Psoas muscle (tissue), 7 donors: ENCODE measurements at regions not wholly inside any gene's neighbourhood (a gene's known extent, or its start where the extent isn't known, plus 50 kb on each side); places are given as distances from the start of the nearest gene placed in this dataset.

Experiments
- ATAC-seq, 4 donors: fragments of 200-7000 bp; cut with Tn5 transposase; one replicate each; pipeline ENCODE4 v1.9.1; 2020; ENCODE audit warnings: moderate library complexity in 3 of 4, mild to moderate bottlenecking in 2 of 4
- DNase-seq, 2 donors: peaks; one replicate each; pipeline ENCODE4 v3.0.0-alpha.2; 2020
- H3K27ac ChIP-seq: fragments of 200-600 bp; one replicate; pipeline ENCODE4 v1.8.0; 2022
- H3K27me3 ChIP-seq, 3 donors: fragments of 200-600 bp in 1 of 3; one replicate each; pipeline versions ENCODE4 v1.6.1 to v1.8.0; 2013 to 2022; ENCODE audit warnings: low read length in 2 of 3, mild to moderate bottlenecking in 2 of 3, moderate library complexity in 1 of 3; ENCODE audit not compliant: insufficient read depth in 3 of 3
- H3K36me3 ChIP-seq, 2 donors: fragments of 200-600 bp in 1 of 2; one replicate each; pipeline versions ENCODE4 v1.6.1 to v1.8.0; 2013 to 2022; ENCODE audit warnings: low read depth in 1 of 2, mild to moderate bottlenecking in 1 of 2, moderate library complexity in 1 of 2; ENCODE audit not compliant: insufficient read depth in 1 of 2
- H3K4me1 ChIP-seq: fragments of 200-600 bp; one replicate; pipeline ENCODE4 v1.8.0; 2022
- H3K4me3 ChIP-seq: fragments of 200-600 bp; one replicate; pipeline ENCODE4 v1.8.0; 2022; ENCODE audit warnings: mild to moderate bottlenecking
- H3K9me3 ChIP-seq: fragments of 200-600 bp; one replicate; pipeline ENCODE4 v1.8.0; 2022
- WGBS, 3 donors: extraction: QIAGEN DNeasy Blood & Tissue Kit; methylation state at CpG; one replicate each; pipeline versions ENCODE4 v1.1.6 to v1.1.7; 2013; 5-methylcytosine and 5-hydroxymethylcytosine counted together
- intact Hi-C, 2 donors: fragments of 100-400 bp; cut with DNase I; formaldehyde crosslinking; loops; one replicate each; pipeline versions ENCODE4 v1.11.0 to v1.14.2; 2022
- TF ChIP-seq, protein P1 (sequence below): fragments of 200-600 bp; IDR thresholded peaks from one replicate; pipeline ENCODE4 v1.8.0; 2022; ENCODE audit warnings: antibody characterized with exemption
- donor health status: healthy with polysubstance abuse.
- donor health status: DM: no; HTN: no; CAD: no; lungs with moderate emphysema.
- donor health status: Bipolar disorder and iron deficiency.
- donor health status: healthy.
- donor health status: DM: yes; HTN: yes; CAD: no.
- donor health status: DM: no; HTN: no; CAD: no.
- donor health status: DM: yes; HTN: yes; CAD: no.

DNA sequence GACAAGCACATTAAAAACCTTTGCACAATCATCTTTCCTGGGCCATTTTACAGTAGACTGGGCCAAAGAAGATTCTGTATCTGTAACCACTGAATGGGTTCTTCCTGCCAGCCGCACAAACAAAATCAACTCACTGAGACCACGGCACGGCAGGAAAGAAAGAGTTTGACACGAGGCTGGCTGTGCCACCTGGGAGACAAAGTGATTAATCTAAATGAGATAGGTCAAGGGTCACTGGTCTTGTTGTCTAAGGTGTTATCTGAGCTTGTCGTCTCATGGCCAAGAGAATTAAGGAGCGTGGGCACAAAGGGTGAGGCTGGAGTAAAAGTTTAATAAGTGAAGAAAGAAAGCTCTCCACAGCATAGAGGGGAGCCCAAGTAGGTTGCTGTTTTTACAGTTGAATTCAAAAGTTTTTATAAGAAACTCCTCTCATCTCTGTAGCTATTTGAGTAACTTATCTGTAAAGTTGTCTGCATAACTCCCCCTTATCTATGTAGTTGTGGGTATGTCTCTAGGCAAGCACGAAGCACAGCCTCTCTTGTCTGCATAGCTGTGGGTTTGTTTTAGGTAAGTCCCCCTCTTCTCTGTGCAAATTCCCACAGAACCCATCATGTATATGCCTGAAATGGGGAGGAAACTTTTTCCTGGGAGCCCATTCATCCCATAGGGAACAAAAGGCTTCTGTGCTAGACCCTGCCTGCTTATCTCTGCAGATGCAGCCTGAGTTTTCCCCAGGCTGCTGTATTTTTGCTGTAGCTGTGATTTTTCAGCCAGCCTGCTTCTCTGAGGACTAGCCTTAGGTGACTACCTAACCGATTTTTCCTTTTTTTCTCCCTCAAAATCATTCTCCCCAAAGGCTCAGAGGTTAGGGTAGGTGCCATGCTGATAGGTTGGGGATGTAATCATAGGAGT is 1314.6 kb upstream of the TMEM132C start:
- intact Hi-C loops: no loop called here
- Histone ChIP-seq H3K9me3 (no peaks in the 10 kb centered on the region), H3K4me1 (no peaks in the 10 kb centered on the region), H3K27ac (no peak overlapping the region), H3K27me3 (no peaks in the 10 kb centered on the region), H3K4me3 (no peak overlapping the region), H3K36me3 (no peaks in the 10 kb centered on the region)
- WGBS, 3 donors: 56 to 62% (median 58%) methylated on average over 8 of the region's 8 CpGs
- TF ChIP-seq, protein P1, sequence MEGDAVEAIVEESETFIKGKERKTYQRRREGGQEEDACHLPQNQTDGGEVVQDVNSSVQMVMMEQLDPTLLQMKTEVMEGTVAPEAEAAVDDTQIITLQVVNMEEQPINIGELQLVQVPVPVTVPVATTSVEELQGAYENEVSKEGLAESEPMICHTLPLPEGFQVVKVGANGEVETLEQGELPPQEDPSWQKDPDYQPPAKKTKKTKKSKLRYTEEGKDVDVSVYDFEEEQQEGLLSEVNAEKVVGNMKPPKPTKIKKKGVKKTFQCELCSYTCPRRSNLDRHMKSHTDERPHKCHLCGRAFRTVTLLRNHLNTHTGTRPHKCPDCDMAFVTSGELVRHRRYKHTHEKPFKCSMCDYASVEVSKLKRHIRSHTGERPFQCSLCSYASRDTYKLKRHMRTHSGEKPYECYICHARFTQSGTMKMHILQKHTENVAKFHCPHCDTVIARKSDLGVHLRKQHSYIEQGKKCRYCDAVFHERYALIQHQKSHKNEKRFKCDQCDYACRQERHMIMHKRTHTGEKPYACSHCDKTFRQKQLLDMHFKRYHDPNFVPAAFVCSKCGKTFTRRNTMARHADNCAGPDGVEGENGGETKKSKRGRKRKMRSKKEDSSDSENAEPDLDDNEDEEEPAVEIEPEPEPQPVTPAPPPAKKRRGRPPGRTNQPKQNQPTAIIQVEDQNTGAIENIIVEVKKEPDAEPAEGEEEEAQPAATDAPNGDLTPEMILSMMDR: no peak
- no peak for ATAC-seq
- no peak for DNase-seq

DNA sequence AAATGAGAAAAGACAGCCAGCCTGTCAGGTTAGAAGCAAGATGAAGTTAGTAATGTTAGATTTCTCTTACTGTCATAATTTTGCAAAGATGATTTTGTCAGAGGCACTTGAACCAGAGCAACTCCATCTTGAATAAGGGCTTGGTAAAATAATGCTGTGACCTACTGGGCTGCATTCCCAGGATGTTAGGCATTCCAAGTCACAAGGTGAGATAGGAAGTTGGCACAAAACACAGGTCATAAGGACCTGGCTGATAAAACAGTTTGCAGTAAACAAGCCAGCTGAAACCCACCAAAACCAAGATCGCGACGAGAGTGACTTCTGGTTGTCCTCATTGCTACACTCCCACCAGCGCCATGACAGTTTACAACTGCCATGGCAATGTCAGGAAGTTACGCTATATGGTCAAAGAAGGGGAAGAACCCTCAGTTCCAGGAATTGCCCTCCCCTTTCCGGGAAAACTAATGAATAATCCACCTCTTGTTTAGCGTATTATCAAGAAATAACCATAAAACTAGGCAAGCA is 1313.5 kb upstream of the TMEM132C start:
- WGBS, 3 donors: 85 to 88% (median 86%) methylated on average over 7 of the region's 7 CpGs
- TF ChIP-seq, protein P1: no peak
- Histone ChIP-seq H3K9me3 (no peaks in the 10 kb centered on the region), H3K4me1 (no peaks in the 10 kb centered on the region), H3K36me3 (no peaks in the 10 kb centered on the region), H3K27me3 (no peaks in the 10 kb centered on the region), H3K27ac (no peak overlapping the region), H3K4me3 (no peak overlapping the region)
- intact Hi-C loops: no loop called here
- DNase-seq: no peak
- no peak for ATAC-seq

DNA sequence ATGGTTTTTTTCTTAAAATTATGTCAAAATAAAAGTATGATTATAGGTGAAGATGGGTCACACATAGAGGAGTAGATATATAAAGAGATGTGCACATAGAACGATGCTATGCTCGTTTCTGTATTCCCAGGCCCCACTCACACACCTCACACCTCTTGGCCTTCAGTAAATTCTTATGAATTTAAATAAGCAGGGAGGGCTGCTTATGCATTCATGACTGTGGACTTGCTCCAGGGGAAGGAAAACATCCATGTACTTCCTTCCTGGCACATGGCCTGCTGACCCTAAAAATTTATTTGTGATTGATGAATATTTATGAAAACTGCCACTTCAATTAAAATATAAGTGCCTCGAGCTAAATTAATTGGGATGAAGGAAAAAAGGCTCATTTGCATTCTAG is 1306.7 kb upstream of the TMEM132C start:
- Histone ChIP-seq H3K4me3 (no peak overlapping the region), H3K27me3 (peaks cover 0 to 2% (median 0%) of the 10 kb centered on the region in 3 donors), H3K9me3 (no peaks in the 10 kb centered on the region), H3K4me1 (no peaks in the 10 kb centered on the region), H3K36me3 (no peaks in the 10 kb centered on the region), H3K27ac (no peak overlapping the region)
- intact Hi-C loops: no loop called here
- no peak for DNase-seq
- ATAC-seq: no peak
- TF ChIP-seq, protein P1: no peak
- WGBS, 3 donors: 72 to 80% (median 72%) methylated on average over 3 of the region's 3 CpGs

DNA sequence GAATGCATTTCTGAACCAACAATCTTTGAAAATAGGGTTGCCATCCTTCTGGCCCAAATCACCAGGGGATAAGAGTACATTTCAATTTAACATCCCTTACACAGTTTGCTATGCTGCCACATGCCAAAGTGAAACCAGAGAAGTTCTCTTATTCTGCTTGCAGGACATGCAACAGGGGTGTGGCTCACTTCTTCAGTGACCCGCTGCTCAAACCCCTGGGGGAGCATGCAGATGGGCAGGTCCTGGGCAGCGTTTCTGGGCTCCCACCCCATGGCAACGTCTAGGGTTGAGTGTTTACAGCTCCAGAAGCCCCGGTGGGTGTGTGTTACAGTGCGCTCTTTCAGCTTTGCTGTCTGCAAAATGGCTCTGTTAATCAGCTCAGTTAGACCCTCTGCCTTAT is 1306.3 kb upstream of the TMEM132C start:
- Histone ChIP-seq H3K27me3 (peaks cover 0 to 3% (median 0%) of the 10 kb centered on the region in 3 donors), H3K4me3 (no peak overlapping the region), H3K9me3 (no peaks in the 10 kb centered on the region), H3K27ac (no peak overlapping the region), H3K4me1 (no peaks in the 10 kb centered on the region), H3K36me3 (no peaks in the 10 kb centered on the region)
- DNase-seq (no peak), ATAC-seq (no peak)
- 31 to 43% (median 33%) methylated on average over 5 of the region's 5 CpGs for WGBS, 3 donors
- intact Hi-C loops: no loop called here
- TF ChIP-seq, protein P1: no peak
